ENCODE measurements at regions not wholly inside any gene's neighbourhood (a gene's known extent, or its start where the extent isn't known, plus 50 kb on each side); places are given as distances from the start of the nearest gene placed in this dataset.

DNA sequence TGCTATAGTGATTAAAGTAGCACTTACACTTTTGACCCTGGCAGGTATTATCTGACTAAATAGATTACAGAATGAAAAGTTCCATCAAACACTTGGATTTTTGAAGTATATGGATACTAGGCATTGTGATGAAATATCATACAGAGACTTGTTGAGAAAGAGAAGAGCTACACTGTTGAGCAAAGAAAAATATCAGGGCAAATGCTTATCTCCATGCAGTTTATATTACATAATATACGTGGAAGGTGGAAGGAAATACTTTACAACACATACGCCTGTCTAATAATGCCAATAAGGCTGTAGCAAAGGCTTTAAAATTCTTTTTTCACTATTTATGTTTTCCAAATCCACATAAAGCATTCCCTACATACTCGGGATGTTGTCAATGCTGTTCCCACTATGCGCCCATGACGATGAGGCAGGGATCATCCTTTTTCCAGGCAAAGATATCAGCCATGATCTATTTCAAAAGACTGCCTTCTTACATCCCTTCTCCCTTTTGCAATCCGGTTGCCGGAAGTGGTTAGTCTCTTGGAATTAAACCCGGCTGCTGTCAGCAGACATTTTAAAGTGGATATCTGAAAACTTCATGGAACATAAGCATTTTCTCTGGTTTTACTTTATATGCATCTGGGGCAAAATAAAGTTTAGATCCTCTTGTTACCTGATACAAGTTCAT, 92.6 kb upstream of the ITGA4 start:
- TF ChIP-seq, protein P1, sequence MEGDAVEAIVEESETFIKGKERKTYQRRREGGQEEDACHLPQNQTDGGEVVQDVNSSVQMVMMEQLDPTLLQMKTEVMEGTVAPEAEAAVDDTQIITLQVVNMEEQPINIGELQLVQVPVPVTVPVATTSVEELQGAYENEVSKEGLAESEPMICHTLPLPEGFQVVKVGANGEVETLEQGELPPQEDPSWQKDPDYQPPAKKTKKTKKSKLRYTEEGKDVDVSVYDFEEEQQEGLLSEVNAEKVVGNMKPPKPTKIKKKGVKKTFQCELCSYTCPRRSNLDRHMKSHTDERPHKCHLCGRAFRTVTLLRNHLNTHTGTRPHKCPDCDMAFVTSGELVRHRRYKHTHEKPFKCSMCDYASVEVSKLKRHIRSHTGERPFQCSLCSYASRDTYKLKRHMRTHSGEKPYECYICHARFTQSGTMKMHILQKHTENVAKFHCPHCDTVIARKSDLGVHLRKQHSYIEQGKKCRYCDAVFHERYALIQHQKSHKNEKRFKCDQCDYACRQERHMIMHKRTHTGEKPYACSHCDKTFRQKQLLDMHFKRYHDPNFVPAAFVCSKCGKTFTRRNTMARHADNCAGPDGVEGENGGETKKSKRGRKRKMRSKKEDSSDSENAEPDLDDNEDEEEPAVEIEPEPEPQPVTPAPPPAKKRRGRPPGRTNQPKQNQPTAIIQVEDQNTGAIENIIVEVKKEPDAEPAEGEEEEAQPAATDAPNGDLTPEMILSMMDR (IDR thresholded peaks at IDR 0.05; ENCODE audit: insufficient read depth, low read depth, low read length), result no peak
- no peak for TF ChIP-seq EZH2 (IDR thresholded peaks at IDR 0.05; ENCODE audit: insufficient read depth, low read length)

Data from astrocyte (in vitro differentiated cells and primary cell).